HG02798 (cell line): ENCODE measurements at regions not wholly inside any gene's neighbourhood (a gene's known extent, or its start where the extent isn't known, plus 50 kb on each side); places are given as distances from the start of the nearest gene placed in this dataset.

Experiments
- ATAC-seq: cut with Tn5 transposase; IDR thresholded peaks from one replicate; pipeline ENCODE4 v1.9.1; 2021; ENCODE audit warnings: mild to moderate bottlenecking; ENCODE audit not compliant: unreplicated experiment, poor library complexity

- no peak for ATAC-seq
Observed at GRCh38 chr15:62520887-62521286, 355.8 kb upstream of the C2CD4B start.

DNA sequence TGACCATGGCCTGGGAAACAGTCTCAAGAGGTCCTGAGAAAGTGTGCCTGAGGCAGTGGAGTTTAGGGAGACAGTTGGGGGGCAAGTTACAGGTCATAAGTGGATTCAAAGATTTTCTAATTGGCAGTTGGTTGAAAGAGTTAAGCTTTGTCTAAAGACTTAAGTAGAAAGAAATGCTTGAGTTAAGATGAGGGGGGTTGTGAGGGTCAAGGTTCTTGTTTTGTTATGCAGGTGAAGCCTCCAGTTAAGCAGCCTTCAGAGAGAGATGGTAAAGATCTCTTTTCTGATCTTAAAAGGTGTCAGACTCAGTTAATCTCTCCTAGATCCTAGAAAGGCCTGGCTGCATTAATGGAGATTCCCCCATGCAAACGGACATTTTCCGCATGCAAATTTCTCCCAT is 356.3 kb upstream of the C2CD4B start:
- ATAC-seq, result no peak

DNA sequence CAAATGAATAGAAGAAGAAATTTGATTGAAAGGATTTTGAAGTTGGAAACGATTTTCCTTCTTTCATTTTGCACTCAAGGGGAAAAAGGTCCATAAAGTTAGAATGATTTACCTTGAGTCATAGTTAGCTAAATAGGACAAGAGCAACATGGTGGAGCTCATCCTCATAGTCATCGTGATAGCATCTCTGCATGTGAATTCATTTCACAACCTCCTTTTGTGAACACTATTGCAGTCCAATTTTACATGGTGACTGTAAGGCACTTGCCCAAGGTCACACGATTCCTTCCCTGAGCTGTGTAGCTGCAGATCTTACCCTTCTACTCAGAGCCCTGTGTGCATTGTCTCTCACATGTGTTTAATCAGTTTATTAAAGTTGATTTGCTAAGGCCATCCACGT is 359.8 kb upstream of the C2CD4B start:
- ATAC-seq, result no peak

DNA sequence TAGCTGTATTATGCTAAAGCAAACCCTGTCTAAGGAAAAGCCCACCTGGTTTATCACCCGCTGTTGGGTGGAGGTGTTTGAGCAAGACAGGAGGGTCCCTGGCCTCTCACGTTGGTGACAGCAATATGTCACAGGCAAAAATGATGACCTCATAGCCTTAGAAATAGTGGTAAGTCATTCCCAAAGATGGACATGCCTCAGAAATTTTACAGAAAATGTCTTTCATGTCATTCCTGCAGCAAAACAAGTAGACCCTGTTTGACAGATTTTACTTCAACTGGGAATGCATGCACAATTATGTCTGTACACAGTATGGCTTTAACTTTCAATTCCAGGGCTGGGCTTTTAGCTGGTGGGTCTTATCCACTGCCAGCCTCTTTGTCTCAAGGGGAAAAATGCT is 362.3 kb upstream of the C2CD4B start:
- ATAC-seq, result no peak

DNA sequence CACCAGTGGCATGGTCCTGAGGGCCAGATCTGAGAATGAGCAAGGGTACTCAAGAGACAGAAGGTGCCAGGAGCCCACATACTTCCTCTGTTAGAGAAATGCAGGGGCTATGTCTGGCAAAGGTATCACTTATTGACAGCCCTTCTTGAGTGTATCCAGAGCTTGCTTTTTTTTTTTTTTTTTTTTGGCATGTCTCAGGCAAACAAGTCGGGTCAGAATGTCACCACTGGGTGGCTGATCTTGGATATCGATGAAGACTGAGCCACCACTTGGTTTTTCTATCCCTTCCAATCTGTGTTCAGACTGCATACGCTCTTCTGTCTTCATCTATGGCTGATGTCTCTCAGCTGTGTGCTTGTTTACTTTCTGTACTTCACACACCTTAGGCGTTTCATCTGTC is 363.4 kb upstream of the C2CD4B start:
- ATAC-seq, result no peak

DNA sequence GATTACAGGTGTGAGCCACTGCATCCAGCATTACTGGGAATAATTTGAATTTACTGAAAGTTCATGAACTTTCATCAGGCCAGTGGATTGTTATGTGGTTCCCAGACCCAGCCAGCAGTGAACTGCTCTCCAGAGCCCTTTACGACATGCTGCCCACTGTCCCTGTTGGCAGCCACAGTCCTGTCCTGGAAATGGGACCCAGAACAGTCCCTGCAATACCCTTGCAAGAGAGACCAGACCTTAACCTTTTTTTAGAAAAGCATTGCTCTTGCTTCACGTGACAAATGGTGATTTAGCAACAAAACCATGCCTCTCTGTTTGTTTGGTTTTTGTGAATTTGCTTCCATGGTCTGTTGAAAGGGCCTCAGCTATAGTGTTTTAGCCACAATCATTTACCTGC is 367.3 kb upstream of the C2CD4B start:
- no peak for ATAC-seq

DNA sequence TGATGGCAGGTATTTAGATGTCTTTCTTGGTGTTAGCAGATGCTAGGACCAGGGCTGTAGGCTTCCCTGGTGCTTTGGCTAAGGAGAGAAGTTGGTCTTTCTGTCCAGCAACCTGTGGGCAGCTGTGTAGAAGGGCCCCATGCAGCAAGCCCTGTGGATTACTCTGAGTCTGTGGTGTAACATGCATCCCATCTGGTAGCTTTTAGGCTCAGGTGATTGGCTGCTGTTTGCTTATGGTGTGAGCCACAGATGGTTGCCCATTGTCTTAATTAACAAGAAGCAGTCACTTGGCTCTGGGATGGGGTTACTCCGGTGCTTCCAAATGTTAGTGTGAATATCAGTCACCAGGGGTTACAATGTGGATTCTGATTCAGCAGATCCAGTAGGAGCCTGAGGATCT is 368.6 kb upstream of the C2CD4B start:
- ATAC-seq, result no peak

DNA sequence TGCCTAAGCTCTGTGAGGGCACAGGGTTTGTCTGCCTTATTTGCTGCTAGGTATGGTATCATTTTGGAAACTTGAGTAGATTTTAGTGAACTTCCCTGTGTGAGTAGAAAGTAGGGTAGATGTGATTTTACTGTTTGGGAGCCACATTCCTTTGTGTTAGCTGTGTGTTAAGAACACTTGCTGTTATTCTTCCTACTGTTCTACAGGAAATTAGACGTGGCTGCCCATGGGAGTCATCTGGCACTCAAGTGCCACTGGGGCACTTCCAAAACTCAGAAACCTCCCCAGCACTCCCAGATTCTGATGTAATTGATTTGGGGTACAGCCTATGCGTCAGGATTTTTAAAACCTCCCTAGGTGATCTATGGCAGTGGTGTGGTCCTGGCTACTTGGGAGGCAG is 369.9 kb upstream of the C2CD4B start:
- no peak for ATAC-seq

DNA sequence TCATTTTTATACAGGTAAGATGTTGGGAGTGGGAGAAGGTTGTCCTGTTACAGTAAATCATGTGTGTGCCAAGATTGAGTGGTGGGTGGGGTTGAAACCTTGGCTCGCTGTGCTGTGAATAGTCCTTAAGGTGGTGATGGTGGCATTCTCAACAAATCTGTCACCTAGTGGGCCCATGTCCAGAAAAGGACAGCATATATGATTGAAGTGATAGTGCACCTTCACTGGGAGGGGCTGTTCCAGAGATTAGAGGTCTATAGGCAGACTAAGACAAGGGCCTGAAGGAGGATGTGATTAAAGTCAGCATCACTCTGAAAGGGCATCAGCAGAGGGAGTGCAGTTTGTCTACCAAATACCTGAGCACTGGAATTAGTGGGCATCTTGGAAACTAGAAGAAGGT is 374.2 kb upstream of the C2CD4B start:
- ATAC-seq, result no peak

- no peak for ATAC-seq
Observed at GRCh38 chr15:62541250-62541649, 376.2 kb upstream of the C2CD4B start.

GRCh38 chr15:62541846-62542245 is 376.8 kb upstream of the C2CD4B start:
- ATAC-seq, result no peak

DNA sequence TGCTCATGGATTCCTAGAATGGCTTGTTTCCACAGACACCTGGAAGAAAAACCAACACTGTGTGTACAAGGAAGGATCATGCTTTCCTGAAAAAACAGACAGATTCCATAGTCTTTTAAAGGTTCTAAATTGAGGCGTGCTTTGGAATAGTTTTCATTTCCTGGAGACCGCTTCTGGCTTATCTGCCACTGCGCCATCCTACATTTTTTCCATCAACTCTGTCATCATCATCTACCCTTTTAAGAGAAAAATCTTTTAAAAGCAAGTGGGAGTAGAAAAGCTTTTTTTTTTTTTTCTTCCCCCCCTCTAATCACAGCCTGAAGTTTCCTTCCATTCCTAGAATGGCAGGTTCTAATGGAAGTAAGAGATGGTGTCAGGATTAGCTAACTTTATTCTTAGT is 379.4 kb upstream of the C2CD4B start:
- ATAC-seq, result no peak

DNA sequence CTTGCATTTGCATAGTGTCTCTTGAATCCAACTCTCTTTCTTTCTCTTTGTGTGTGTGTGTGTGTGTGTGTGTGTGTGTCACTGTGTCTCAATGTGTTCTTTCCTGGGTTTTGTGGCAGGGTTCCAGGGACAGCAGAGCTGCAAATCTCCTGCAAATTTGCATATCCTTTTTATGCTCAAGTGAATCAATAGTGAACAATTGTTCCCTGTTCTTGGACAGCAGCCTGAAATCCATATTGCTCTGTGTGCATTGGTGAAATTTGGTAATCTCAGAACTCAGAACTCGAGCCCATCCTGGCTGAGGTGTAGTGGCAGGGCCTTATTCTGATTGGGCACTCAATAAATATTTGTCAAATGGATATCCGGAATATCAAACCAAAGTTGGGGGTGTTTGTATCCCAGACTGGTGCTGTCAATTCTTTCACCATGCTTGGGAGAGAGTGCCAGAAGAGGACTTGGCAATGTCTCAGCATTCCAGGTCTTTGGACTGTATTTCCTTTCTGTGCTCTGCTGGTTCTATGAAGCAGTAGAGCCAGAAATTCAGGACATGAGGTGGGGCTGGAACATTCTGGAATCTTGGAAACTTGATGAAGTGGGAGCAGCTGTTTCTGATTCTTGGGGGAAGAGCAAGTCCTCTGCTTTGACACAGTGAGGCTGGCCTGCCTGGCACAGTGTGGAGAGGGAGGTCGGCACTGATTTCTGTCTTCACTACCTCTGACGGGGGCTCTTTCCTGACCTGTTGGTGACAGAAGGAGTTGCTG is 380.6 kb upstream of the C2CD4B start:
- no peak for ATAC-seq

- ATAC-seq, result no peak
Observed at GRCh38 chr15:62546628-62547027, 381.5 kb upstream of the C2CD4B start.

- ATAC-seq, result no peak
Observed at GRCh38 chr15:62547584-62547983, 382.5 kb upstream of the C2CD4B start.

- ATAC-seq, result no peak
Observed at GRCh38 chr15:62549345-62549970, 384.4 kb upstream of the C2CD4B start.

DNA sequence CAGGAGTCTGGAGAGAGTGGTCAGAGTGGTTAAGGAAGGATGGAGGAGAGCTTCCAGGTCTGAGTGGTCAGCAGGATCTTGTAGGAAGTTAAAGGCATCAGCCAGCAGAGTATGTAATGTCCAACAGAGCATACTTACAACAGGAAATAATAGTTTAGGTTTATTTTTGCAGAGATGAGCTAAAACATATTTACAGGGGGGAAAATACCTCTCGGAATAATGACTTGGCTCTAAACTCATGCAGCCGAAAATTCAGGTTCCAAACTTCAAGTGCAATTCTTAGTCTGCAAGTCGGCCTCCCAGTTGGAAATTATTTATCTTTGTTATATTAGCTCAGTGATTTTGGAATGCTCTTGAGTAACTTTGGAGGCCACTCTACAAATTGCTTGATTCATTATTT is 385.0 kb upstream of the C2CD4B start:
- ATAC-seq, result no peak

- no peak for ATAC-seq
Observed at GRCh38 chr15:62552444-62552843, 387.4 kb upstream of the C2CD4B start.

DNA sequence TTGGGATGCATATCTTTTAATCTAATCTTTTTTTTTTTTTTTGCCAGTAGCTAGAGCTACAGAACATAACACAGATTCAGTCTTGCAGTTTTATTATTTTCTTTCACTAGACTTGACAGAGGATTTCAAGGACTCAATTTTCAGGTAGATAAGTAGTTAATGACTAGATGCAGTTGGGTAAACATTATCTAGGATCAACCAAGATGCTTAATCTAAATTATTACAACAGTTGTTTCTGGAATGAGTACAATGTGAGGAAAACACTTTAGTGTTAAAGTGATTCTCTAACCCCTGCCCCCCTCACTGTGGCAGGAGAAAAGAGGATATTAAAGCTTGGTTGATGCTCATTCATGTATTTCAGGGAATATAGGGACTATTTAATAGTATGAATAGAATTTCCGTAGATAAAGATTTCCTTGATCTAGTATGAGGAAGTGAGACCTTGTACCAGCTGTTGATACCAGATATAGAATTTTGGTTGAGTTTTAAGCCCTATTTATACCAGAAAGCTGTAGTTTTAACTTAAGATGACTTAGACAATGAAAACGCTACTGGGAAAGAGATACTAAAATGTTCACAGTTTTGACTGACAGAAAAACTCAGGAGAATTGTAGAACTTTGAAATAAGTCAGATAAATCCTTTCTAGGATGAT is 389.0 kb upstream of the C2CD4B start:
- no peak for ATAC-seq

DNA sequence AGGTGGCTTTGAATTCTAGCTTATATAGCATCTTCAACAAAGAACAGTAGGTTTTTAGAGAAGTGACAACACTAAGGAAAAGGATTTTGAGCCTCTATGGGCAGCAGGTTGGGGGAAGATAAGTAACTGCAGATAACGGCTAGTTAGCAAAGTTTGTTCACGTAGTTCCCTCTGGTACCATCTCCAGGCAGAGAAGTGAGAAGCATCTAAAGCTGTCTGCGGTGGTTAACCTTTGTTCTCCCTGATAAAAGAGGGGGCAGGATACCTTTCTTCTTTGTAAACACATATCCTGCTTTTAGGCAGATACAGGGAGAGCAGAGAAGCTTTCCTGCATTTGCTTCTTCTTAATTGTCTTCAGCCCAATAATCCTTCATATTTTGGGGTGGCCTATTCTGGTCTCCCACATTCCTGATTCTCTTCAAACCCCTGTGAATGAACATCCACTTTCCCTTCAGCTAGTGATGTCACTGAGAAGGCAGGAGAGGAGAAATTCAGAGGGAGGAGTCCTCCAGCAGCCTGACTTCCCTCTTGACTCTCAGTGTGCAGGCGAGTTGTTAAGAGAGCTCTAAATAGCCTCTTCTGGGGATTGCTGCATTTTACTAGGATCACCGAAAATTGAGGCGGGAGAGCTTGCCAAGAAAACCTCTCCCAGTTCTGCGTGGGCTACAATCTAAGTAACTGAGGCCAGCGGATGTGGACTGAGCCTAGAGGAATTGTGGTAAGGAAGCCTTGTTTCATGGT is 393.7 kb upstream of the C2CD4B start:
- no peak for ATAC-seq

- no peak for ATAC-seq
Observed at GRCh38 chr15:62559381-62559733, 394.3 kb upstream of the C2CD4B start.
